ENCODE measurements at regions not wholly inside any gene's neighbourhood (a gene's known extent, or its start where the extent isn't known, plus 50 kb on each side); places are given as distances from the start of the nearest gene placed in this dataset.

GRCh38 chr5:165139262-165139661 lies 1633.8 kb downstream of the MAT2B start:
- no peak for DNase-seq

- DNase-seq: no peak
Measured at GRCh38 chr5:165139721-165140120, 1634.3 kb downstream of the MAT2B start.

- DNase-seq: no peak
Measured at GRCh38 chr5:165143741-165144140, 1638.3 kb downstream of the MAT2B start.

DNA sequence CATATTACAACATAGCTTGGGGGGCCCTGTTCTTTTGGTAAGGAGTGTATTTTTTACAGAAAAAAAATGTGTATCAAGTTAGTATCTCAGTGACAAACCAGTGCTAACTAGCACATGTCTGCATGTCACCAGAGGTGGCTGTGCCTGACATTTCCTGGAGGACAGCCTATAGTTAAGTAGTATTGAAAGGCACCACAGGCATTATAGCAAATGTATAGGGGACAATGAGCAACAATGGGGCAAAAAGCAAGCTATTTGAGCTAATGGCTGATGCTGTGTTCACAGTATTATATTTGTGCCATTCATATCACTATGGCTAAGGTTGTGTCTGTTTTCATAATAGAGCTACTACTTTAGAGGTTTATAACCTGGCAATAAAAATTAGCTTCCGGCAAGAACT lies 1644.0 kb downstream of the MAT2B start:
- peak; percentile 18 to 60 for DNase-seq

- peak; percentile 4 to 48 for DNase-seq
Measured at GRCh38 chr5:165152058-165152457, 1646.6 kb downstream of the MAT2B start.

GRCh38 chr5:165157219-165157618 lies 1651.8 kb downstream of the MAT2B start:
- no peak for DNase-seq

DNA sequence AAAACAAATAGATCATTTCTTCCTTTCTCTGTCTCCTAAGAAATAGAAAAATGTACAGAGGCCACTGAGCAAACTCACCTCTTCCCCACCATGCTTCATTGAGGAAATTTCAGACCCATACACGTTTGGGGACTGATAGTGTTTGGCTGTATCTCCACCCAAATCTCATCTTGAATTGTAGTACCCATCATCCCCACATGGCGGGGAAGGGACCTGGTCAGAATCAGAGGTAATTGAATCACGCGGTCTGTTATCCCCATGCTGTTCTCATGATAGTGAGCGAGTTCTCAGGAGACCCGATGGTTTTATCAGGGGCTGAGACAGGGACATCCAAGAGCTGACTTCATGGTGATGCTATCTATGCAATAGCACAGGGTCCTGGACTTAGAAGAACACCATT lies 1655.8 kb downstream of the MAT2B start:
- no peak for DNase-seq

DNA sequence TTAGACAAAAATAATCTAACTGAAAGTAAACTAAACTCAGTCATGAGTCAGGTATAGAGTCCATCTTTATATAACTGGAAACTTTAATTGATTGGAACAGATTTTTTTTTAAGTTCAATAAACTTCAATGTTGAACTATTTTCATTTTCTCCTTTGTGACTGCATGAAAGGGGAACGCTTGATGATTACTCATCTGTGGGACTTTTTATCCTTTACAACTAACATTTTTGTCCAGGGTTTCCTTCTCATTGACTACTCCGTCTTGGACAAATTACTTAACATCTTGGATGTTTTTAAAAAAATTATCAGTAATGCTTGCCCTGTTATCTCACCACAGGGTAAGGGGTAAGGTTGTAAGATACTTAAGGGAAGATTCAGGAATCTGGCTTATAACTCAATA lies 1658.4 kb downstream of the MAT2B start:
- DNase-seq: no peak

- no peak for DNase-seq
Measured at GRCh38 chr5:165173651-165174050, 1668.2 kb downstream of the MAT2B start.

GRCh38 chr5:165175041-165175440 lies 1669.6 kb downstream of the MAT2B start:
- no peak for DNase-seq

DNA sequence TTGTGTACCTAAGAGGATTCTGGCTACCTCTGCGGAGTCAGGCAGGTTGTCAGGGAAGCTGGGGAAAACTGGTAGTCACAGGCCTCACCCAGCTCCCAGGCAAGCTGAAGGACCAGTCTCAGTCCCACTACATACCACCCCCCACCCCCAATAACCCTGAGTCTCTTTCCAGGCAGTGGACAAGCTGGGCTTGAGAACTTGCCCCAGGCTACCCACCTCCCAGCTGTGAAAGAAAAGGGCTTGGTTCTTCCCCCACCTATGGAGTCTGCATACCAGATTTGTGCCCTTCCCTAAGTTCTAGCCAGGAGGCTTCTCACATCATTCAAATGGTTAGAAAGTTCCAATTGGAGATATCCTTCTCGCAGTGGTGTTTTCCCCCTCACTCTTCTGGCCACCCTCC lies 1678.8 kb downstream of the MAT2B start:
- DNase-seq: no peak

- no peak for DNase-seq
Measured at GRCh38 chr5:165185716-165186115, 1680.3 kb downstream of the MAT2B start.

GRCh38 chr5:165187815-165188214 lies 1682.4 kb downstream of the MAT2B start:
- no peak for DNase-seq

DNA sequence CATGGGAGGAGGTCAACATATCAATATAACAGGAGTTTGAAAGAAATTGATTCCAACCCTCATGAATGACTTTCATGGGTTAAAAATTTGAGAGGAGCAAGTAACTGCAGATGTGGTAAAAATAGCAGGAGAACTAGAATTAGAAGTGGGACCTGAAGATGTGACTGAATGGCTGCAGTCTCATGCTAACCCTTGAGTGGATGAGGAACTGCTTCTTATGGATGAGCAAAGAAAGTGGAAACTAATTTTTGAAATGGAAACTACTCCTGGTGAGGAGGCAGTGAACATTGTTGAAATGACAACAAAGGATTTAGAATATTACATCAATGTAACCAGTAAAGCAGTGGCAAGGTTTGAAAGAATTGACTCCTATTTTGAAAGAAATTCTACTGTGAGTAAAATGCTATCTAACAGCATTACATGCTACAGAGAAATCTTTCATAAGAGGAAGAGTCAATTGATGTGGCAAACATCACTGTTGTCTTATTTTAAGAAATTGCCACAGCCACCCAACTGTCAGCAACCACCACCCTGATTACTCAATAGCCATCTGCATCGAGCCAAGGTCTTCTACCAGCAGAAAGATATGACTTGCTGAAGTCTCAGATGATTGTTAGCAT lies 1683.2 kb downstream of the MAT2B start:
- DNase-seq: no peak

DNA sequence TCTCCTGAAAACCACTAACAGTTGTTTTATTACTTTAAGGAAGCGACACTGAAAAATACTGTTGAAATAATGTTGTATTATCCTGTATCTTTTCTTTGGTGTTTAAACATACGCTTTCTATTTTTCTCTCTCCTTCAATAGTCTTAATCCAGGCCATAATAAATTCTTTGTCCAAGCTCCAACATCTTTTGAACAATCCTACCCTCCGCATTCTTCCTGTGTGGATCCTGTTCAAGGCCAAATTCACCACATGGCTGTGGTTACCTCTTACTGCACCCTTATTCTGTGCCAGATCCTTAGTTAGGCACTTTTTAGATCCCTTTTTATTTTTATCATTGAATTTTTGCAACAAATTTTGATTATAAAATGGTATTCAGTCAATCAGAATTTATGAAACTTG lies 1691.5 kb downstream of the MAT2B start:
- no peak for DNase-seq

GRCh38 chr5:165201369-165201768 lies 1696.0 kb downstream of the MAT2B start:
- no peak for DNase-seq

DNA sequence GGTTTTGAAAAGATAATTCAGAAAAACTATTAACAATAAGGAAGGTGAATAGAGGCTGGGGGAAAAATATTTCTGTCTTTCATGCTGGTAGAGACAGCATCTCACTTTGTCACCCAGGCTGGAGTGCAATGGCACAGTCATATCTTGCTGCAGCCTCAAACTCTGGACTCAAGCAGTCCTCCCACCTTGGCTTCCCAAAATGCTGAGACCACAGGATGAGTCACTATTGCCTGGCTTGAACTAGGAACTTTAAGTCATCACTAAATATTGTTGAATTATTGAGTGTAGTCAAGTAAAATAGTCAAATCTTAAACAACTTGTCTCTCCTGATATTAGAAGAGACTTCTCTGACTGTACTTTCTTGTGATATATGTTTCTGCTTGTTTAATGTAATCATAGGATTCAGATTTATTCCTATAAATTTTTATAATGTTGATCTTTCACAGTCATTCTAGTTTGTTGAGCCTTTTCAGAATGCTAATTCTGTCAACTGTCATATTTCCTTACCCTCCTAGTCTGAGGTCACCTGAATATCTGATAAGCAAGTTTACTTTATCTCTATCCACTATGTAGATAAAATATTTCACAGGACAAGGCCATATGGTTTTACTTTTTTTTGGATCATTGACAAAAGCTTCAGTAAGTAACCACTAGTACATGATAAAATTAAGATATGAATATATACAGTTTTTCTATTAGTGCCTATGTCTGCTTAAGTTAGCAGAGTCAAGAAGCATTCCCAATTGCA lies 1696.5 kb downstream of the MAT2B start:
- DNase-seq: no peak

GRCh38 chr5:165202519-165202910 lies 1697.1 kb downstream of the MAT2B start:
- DNase-seq: no peak

DNA sequence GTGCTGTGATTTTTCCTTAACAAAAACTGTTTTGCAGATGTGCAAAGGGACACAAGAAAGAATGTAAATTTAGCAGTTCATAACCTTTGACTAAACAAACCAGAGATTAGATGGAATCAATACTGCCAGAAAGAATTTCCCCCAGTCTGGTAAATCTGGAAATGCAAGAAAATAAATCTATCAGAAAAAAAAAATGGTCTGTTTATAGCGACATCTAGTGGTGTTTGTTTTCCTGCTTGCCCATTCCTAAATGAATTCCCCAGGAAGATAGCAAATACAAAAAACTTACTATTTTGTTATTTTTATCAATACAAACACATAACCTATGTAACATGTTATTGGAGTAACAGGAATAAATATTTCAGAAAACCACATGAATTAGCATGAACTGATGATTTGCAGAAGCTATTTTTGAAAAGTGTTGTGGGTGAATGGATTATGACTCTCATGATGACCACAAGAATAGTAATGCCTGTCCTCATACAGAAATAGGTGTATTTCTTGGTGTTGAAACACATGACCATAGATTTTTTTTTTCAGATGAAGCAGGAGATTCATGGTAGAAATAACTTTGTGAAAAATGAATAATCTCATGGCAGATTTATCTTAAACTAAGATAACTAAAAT lies 1703.8 kb downstream of the MAT2B start:
- peak; percentile 6 to 31 for DNase-seq

GRCh38 chr5:165224366-165225045 lies 1719.1 kb downstream of the MAT2B start:
- DNase-seq: no peak

- no peak for DNase-seq
Measured at GRCh38 chr5:165227515-165227914, 1722.1 kb downstream of the MAT2B start.

DNA sequence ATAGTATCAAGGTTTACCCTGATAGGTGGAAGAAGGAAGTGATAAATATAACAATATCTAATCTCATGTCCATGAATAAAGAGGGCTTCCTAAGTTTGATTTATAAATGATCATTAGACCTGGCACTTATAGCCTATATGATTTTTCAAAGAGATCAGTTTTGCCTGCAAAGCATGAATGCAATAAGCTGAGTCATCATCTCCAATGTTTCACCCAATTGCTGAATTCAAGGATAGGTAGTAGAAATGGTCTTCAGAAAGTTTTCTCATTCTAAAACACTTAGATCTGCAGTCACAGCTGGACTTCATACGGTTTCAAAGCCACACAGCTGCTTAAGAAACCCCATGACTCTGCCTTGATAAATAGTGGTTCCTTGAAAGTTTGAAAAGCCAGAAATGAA lies 1722.8 kb downstream of the MAT2B start:
- DNase-seq: no peak

DNA sequence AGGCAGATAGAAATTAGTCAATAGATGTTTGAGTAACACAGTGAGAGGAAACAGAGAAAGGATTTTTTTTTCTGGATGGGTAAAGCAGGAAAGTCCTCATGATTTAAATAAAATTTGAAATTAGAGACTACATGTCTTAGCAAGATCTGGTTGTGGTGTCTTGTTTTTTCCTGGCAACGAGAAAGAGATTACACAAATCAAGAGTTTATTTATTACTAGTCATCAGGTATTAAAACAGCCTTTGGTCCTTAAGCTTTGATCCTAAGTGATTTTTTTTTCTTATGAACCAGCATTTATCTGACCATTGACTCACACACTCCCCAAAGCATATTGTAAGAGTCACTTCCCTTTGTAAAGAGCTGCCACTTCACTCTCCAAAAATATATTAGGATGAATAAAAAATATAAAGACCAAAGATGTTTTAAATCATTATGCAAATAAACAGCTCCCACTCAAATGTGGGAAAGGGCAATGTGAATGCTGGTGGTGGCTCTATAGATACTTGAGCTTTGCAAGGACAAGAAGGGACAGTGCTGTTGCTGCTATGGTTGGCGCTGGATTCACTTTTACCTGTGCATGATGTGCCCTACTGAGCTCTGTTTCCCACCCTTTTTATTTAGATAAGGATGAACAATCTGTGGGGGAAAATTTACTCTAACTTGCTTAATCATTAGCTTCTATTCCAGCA lies 1726.5 kb downstream of the MAT2B start:
- DNase-seq: no peak

All from NCI-H2081 (cell line).